Mesothelial cell of epicardium (in vitro differentiated cells): ENCODE measurements at regions not wholly inside any gene's neighbourhood (a gene's known extent, or its start where the extent isn't known, plus 50 kb on each side); places are given as distances from the start of the nearest gene placed in this dataset.
"Not testable (repeated sequence)": the region's sequence is repeated elsewhere in the genome, so short reads cannot be mapped to it uniquely, and the experiment has no call there.

Experiments used
- DNase-seq, 2 experiments: peaks; one replicate each; pipeline ENCODE4 v3.0.0; 2021; ENCODE audit warnings: low spot score in 2 of 2; ENCODE audit not compliant: unreplicated experiment in 2 of 2
- H3K27ac Mint-ChIP-seq: 2 replicates; pipeline ENCODE4 v1.8.0; 2021; ENCODE audit warnings: mixed read lengths
- H3K27me3 Mint-ChIP-seq: 2 replicates; pipeline ENCODE4 v1.8.0; 2021; ENCODE audit warnings: low read depth, mixed read lengths
- H3K36me3 Mint-ChIP-seq: 2 replicates; pipeline ENCODE4 v1.8.0; 2021; ENCODE audit warnings: mixed read lengths
- H3K4me1 Mint-ChIP-seq: 2 replicates; pipeline ENCODE4 v1.8.0; 2021; ENCODE audit warnings: mixed read lengths
- H3K4me3 Mint-ChIP-seq: 2 replicates; pipeline ENCODE4 v1.8.0; 2021; ENCODE audit warnings: mild to moderate bottlenecking, moderate library complexity, mixed read lengths
- H3K9me3 Mint-ChIP-seq: 2 replicates; pipeline ENCODE4 v1.8.0; 2021; ENCODE audit warnings: mixed read lengths
- CTCF ChIP-seq: fragments of 200-600 bp; sonication (generic); IDR thresholded peaks from one replicate; pipeline ENCODE4 v1.5.0; 2021; ENCODE audit warnings: antibody characterized with exemption; ENCODE audit not compliant: unreplicated experiment

DNA sequence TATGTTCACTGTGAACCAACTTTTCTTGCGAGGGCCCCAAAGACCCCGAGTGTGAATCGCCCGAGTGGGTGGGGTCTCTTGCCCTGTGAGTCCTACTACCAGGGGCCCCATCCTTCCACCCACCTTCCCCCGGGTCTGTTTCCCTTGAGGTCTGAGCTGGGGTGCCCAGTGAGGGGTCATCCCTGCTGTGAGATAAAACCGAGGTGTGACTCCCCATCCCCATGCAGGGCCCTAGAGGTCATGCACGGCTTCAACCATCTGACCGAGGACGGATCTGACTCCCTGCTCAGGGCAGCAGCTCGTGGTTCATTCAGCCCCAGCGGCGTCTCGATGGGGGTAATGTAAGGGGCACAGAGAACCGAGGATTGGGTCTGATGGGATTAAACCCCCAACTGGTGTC is 103.1 kb upstream of the SULF2 start:
- no peak overlapping the region for H3K27ac Mint-ChIP-seq
- DNase-seq: no peak
- H3K9me3 Mint-ChIP-seq: no peaks in the 10 kb centered on the region
- no peak overlapping the region for H3K4me3 Mint-ChIP-seq
- peaks cover 5% of the 10 kb centered on the region for H3K27me3 Mint-ChIP-seq
- no peak for TF ChIP-seq CTCF
- H3K4me1 Mint-ChIP-seq: peaks cover 8% of the 10 kb centered on the region
- no peaks in the 10 kb centered on the region for H3K36me3 Mint-ChIP-seq

- no peak for DNase-seq
- H3K27ac Mint-ChIP-seq: no peak overlapping the region
- peaks cover 7% of the 10 kb centered on the region for H3K27me3 Mint-ChIP-seq
- no peaks in the 10 kb centered on the region for H3K9me3 Mint-ChIP-seq
- peaks cover 8% of the 10 kb centered on the region for H3K4me1 Mint-ChIP-seq
- no peaks in the 10 kb centered on the region for H3K36me3 Mint-ChIP-seq
- TF ChIP-seq CTCF: no peak
- no peak overlapping the region for H3K4me3 Mint-ChIP-seq
Measured at GRCh38 chr20:47887477-47888080, 102.3 kb upstream of the SULF2 start.

DNA sequence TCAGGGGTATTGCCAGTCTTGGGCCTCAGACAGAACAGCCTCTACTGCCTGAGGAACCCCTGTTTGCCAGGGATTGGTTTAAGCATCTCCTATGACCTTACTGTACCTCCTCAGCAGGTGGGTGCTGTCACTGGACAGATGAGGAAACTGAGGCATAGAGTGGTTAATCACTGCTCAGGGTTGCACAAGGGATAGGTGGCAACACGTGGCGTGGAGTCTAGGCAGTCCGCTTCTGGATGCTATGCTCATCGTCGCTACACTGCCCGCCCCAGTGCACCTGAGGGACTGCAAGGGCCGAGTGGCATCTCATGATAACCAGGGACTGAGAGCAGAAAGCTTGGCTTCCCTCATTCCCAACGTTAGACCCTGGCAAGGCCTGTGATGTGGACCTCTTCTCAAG is 101.8 kb upstream of the SULF2 start:
- peaks cover 8% of the 10 kb centered on the region for H3K4me1 Mint-ChIP-seq
- no peaks in the 10 kb centered on the region for H3K36me3 Mint-ChIP-seq
- H3K4me3 Mint-ChIP-seq: no peak overlapping the region
- no peaks in the 10 kb centered on the region for H3K9me3 Mint-ChIP-seq
- TF ChIP-seq CTCF: no peak
- no peak overlapping the region for H3K27ac Mint-ChIP-seq
- H3K27me3 Mint-ChIP-seq: peaks cover 7% of the 10 kb centered on the region
- DNase-seq: no peak

GRCh38 chr20:47886454-47887041 is 101.3 kb upstream of the SULF2 start:
- Mint-ChIP-seq H3K9me3 (no peaks in the 10 kb centered on the region), H3K27ac (no peak overlapping the region), H3K36me3 (no peaks in the 10 kb centered on the region), H3K4me1 (peaks cover 8% of the 10 kb centered on the region), H3K27me3 (peaks cover 7% of the 10 kb centered on the region), H3K4me3 (no peak overlapping the region)
- DNase-seq: no peak
- TF ChIP-seq CTCF: no peak

DNA sequence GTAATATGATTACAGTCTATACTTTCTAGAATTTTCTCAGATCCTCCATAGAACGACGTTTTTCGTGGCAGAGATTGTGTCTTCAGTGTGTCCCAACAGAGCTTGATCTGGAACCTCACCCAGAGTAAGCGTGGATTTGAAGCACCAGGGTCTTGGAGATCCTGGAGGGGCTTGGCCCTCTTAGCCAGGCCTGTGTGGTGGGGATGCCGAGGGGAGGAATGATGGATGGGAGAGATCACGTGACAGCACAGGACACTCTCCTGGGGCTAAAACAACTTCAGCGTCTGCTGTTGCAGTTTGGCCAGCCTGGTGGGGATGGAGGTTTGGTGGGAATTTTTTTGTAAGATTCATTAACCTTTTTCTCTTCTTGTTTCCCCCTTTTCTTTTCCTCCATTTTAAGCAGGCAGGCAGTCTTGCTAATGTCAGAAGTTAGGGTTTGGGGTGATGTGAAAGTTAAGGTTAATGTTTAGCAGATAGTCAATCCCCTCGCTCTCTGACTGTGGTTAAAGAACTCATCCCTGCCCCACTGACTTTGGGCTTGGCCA is 100.7 kb upstream of the SULF2 start:
- Mint-ChIP-seq H3K9me3 (no peaks in the 10 kb centered on the region), H3K27ac (no peak overlapping the region), H3K4me3 (no peak overlapping the region), H3K4me1 (peaks cover 8% of the 10 kb centered on the region), H3K27me3 (peaks cover 7% of the 10 kb centered on the region), H3K36me3 (no peaks in the 10 kb centered on the region)
- no peak for DNase-seq
- TF ChIP-seq CTCF: no peak

DNA sequence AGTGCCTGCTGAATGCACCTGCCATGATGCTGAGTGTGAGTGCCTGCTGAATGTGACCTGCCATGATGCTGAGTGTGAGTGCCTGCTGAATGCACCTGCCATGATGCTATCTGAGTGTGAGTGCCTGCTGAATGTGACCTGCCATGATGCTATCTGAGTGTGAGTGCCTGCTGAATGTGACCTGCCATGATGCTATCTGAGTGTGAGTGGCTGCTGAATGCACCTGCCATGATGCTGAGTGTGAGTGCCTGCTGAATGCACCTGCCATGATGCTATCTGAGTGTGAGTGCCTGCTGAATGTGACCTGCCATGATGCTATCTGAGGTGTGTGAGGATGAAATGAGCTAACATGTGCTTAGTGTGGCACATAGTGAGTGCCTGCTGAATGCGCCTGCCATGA is 98.7 kb upstream of the SULF2 start:
- H3K27ac Mint-ChIP-seq, H3K4me1 Mint-ChIP-seq, H3K36me3 Mint-ChIP-seq, DNase-seq, H3K27me3 Mint-ChIP-seq, H3K4me3 Mint-ChIP-seq, H3K9me3 Mint-ChIP-seq: not testable (repeated sequence)
